SJSA1 (cell line): ENCODE measurements at regions not wholly inside any gene's neighbourhood (a gene's known extent, or its start where the extent isn't known, plus 50 kb on each side); places are given as distances from the start of the nearest gene placed in this dataset.

Experiments
- DNase-seq, 2 experiments: peaks; one replicate each; pipeline ENCODE4 v3.0.0-alpha.2; 2015 to 2020; ENCODE audit warnings: low spot score in 2 of 2, low read depth in 1 of 2
- H3K27ac ChIP-seq: fragments of 250-450 bp; sonication (Bioruptor Pico); 2 replicates; pipeline ENCODE4 v1.5.1; 2020; ENCODE audit warnings: mild to moderate bottlenecking, moderate library complexity
- H3K27me3 ChIP-seq: fragments of 250-450 bp; sonication (Bioruptor Pico); replicated peaks from 2 replicates; pipeline ENCODE4 v1.5.1; 2020; ENCODE audit warnings: mild to moderate bottlenecking, moderate library complexity
- H3K36me3 ChIP-seq: fragments of 250-450 bp; sonication (Bioruptor Pico); 2 replicates; pipeline ENCODE4 v1.5.1; 2020; ENCODE audit warnings: mild to moderate bottlenecking
- H3K4me1 ChIP-seq: fragments of 250-450 bp; sonication (Bioruptor Pico); replicated peaks from 2 replicates; pipeline ENCODE4 v1.6.1; 2021; ENCODE audit warnings: mild to moderate bottlenecking
- H3K4me3 ChIP-seq: fragments of 250-450 bp; sonication (Bioruptor Pico); 2 replicates; pipeline ENCODE4 v1.5.1; 2020; ENCODE audit warnings: mild to moderate bottlenecking
- H3K9me3 ChIP-seq: fragments of 250-450 bp; sonication (Bioruptor Pico); replicated peaks from 2 replicates; pipeline ENCODE4 v1.5.1; 2020; ENCODE audit warnings: mild to moderate bottlenecking

DNA sequence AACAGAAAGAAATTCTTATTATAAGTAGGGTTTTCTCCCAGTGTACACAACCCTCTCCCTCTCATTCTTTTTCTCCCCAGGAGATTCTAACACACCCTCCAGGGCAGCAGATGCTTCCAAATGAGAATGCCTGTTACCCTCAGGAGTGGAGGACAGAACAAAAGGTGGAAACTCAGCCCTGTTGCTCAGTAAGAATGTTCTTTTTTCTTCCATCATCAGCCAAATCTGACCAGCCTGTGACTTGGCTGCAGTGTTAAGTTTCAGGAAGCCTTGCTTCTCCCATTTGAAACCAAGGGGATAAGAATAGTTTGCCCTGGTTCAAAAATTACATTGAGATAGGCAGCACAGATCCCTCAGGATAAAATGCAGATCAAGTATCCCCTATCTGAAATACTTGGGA lies 77.5 kb upstream of the EEPD1 start:
- no peak overlapping the region for H3K27ac ChIP-seq

DNA sequence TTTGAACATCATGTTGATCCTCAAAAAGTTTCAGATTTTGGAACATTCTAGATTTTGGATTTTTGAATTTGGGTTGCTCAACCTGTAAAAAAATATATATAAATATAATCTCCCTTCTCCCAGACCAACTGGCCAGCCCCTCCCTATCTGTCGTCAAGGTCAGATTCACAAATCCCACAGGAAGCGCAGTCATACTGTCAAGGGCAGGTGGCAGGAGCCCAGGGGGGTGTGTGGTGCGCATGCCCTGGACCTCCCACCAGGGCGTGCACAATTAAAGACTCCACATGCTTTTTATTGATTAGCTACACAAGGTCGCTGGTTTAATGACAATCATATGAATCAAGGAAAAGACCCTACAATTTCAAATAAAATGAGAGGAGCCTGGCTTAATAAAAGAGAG lies 77.0 kb upstream of the EEPD1 start:
- Histone ChIP-seq H3K27me3 (no peaks in the 10 kb centered on the region), H3K36me3 (no peaks in the 10 kb centered on the region), H3K27ac (no peak overlapping the region), H3K9me3 (no peaks in the 10 kb centered on the region), H3K4me1 (no peaks in the 10 kb centered on the region), H3K4me3 (no peak overlapping the region)
- no peak for DNase-seq

More for the DNA sequence above, 77.5 kb upstream of the EEPD1 start:
- no peak for DNase-seq
- no peaks in the 10 kb centered on the region for H3K4me1 ChIP-seq
- H3K4me3 ChIP-seq = no peak overlapping the region
- H3K27me3 ChIP-seq = no peaks in the 10 kb centered on the region
- no peaks in the 10 kb centered on the region for H3K9me3 ChIP-seq
- no peaks in the 10 kb centered on the region for H3K36me3 ChIP-seq

DNA sequence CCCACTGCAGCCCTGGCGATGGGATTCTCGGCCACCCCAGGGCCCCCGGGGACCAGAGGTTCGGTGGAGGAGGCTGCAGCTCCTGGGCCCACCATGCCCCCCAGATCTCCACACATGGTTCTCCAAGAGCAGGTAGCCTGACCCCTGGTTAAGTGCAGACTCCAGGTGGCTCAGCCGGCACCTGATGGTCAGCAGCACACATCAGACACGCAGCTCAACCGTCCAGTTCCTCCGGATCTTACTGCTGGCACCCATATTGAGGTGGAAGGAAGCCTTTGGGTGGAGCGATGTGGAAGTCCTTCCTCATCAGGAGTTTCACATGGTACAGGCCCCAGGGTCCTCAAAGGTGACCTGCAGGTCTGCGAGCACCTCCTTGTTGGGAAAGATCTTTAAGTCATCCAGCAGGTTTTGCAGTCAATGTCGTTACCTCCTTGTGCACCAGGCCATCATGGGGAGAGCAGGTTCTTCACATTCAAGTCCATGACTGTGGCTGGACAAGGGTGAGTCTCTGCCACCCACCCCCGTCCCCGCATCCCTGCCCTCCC lies 74.2 kb upstream of the EEPD1 start:
- Histone ChIP-seq H3K4me1 (no peaks in the 10 kb centered on the region), H3K27me3 (no peaks in the 10 kb centered on the region), H3K36me3 (no peaks in the 10 kb centered on the region), H3K4me3 (no peak overlapping the region), H3K27ac (no peak overlapping the region), H3K9me3 (no peaks in the 10 kb centered on the region)
- no peak for DNase-seq

DNA sequence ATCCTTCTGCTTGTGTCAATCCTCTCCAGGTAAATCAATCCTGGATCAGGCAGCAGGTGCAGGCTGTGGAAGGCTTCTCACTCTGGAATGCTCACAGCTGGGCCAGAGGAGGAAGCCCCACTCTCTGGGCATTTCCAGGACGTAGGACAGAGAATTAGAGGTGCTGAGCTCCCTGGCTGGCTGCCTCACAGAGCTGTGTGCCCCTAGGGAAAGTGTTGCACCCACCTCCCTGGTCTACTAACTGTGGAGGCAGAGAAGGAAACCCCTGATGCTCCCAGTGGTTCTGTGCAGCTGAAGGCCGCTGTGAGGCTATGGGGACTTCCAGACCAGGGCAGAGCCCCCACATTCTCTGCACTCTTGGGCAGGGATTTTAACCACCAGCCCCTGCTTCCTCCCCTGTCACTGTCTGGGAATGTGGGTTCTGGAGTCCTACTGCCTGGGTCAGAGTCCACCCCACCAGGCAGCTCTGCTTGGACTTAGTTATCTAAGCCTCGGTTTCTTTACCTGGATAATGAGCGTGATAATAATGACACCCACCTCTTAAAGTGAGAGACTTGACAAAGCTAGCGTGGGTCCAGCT lies 73.5 kb upstream of the EEPD1 start:
- H3K9me3 ChIP-seq = no peaks in the 10 kb centered on the region
- no peak for DNase-seq
- H3K27me3 ChIP-seq = no peaks in the 10 kb centered on the region
- H3K4me3 ChIP-seq = no peak overlapping the region
- H3K27ac ChIP-seq = no peak overlapping the region
- 0 out of 2 replicates have a peak, but pooled peaks cover 1% of the 10 kb centered on the region for H3K4me1 ChIP-seq
- H3K36me3 ChIP-seq = no peaks in the 10 kb centered on the region

DNA sequence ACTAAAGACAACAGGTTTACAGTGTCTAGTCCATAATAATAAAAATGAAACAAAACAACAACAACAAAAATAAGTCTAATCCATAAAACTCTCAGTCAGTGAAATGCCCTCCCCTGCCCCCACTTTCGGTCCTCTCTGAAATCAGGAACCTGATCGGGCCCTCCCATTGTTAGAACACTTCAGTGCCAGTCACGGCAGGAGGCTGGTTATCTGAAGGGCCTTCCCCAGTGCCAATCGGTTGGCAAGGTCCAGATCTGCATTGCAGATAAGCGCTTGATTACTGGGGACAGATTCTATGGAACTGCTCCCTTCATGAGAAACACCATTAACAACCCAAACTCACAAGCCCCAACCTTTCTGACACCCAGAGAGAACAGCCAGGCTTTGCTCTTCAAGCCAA lies 72.2 kb upstream of the EEPD1 start:
- DNase-seq = no peak
- H3K36me3 ChIP-seq = no peaks in the 10 kb centered on the region
- no peak overlapping the region for H3K4me3 ChIP-seq
- H3K4me1 ChIP-seq = 0 out of 2 replicates have a peak, but pooled peaks cover 3% of the 10 kb centered on the region
- no peak overlapping the region for H3K27ac ChIP-seq
- no peaks in the 10 kb centered on the region for H3K27me3 ChIP-seq
- H3K9me3 ChIP-seq = no peaks in the 10 kb centered on the region

DNA sequence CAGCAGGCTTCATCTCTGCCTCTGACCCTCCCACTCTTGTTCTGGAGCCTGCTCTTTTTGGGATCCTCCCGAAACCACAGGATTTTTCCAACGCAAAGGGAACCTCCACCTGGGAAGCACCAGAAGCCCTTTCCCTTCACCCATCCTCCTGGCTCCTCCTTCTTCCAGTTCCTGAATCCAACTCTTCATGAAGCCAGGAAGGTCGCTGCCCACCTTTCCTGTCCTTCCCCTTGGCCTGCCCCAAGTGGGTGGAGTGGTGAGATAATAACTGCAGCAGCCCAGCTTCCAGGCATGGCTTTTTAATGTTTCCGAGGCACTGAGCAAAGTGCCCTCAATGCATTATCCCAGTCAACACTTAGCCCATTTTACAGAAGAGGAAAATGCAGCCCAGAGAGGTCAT lies 70.8 kb upstream of the EEPD1 start:
- Histone ChIP-seq H3K27ac (no peak overlapping the region), H3K4me1 (0 out of 2 replicates have a peak, but pooled peaks cover 3% of the 10 kb centered on the region), H3K36me3 (no peaks in the 10 kb centered on the region), H3K27me3 (no peaks in the 10 kb centered on the region), H3K9me3 (no peaks in the 10 kb centered on the region), H3K4me3 (no peak overlapping the region)
- DNase-seq = no peak

DNA sequence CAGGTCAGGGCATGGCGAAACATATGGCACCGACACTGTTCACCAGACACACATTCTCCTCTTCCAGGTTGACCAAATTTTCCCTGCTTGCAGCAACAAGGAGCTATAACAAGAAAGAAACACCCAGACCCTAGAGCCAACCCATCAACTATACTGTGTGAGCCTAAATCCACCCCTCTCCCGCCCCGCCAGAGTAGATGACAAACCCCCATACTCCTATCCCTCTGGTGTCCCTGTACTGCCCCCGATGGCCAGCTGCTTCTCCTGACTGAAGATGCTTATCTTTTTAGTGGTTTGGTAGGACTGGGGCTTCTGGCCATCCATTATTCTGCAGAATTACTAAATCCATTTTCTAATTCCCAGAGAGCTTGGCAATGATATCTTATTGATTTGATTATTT lies 70.1 kb upstream of the EEPD1 start:
- no peaks in the 10 kb centered on the region for H3K27me3 ChIP-seq
- no peak overlapping the region for H3K27ac ChIP-seq
- H3K36me3 ChIP-seq = no peaks in the 10 kb centered on the region
- DNase-seq = no peak
- H3K4me1 ChIP-seq = 0 out of 2 replicates have a peak, but pooled peaks cover 3% of the 10 kb centered on the region
- H3K9me3 ChIP-seq = peaks cover 2% of the 10 kb centered on the region; the same call in 1 of the 2 replicates
- no peak overlapping the region for H3K4me3 ChIP-seq

DNA sequence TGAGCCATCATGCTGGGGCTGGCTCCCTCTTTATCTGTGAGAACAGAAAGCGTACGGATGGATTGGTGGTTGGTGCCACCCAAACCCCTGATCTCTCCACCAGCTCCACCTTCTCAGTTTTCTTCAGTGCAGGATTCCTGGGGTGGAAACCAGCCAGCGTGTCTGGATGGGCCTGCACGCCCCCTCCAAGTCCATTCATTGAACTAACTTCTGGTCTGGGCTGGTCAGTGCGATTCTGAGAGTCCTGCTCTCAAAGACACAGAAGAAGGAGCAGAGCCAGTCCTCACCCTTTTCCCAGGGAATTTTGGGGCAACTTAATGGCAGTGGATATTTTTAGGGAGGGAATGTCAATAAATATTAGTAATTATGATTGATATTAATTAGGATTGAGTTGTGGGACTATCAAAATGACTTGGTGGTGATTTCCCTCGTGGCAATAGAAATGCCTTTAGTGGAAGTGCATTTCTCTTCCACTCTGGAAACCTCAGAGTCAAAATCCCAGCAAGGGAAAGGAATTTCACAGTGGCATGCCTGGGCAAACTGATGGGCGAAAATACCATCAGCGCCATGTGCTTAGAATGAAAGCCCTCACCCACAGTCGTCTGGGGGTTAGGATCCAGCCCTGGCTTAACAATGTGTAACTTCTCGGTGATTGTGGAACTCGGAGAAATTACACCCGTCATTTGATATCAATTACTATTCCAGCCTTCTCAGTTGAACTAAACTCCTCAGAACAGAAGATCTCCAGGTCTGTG lies 69.3 kb upstream of the EEPD1 start:
- no peak for DNase-seq
- Histone ChIP-seq H3K27me3 (no peaks in the 10 kb centered on the region), H3K36me3 (no peaks in the 10 kb centered on the region), H3K9me3 (peaks cover 2% of the 10 kb centered on the region; the same call in 1 of the 2 replicates), H3K4me3 (no peak overlapping the region), H3K4me1 (0 out of 2 replicates have a peak, but pooled peaks cover 3% of the 10 kb centered on the region), H3K27ac (no peak overlapping the region)

DNA sequence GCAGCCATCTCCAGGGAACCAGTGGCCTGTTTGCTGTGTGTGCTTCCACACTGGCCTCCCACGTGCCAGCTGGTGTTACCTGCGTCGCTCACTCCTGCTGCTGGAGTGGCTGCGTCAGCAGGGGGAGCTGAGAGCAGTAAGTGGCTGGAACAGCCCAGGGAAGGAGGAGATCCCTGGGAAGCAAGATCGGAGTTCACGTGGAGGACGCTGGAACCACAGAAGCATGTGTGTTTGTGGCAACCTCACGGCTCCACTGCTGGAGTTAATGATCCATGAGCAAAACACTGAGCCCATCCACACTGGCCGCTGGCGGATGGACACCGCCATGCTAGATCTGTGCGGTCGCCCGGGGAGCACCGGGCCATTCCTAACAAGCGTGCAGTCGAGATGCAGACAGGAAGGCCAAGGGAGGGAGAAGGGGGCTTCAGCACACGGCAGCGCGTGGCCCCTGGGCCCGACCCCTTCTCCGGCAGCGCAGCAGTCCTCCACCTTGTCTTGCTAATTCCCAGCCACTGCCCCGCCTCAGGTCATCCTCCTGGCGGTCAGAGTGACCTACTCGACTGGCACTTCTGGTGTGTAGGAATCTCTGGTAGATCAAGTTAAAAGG lies 68.5 kb upstream of the EEPD1 start:
- Histone ChIP-seq H3K9me3 (peaks cover 2% of the 10 kb centered on the region; the same call in 1 of the 2 replicates), H3K4me3 (no peak overlapping the region), H3K4me1 (0 out of 2 replicates have a peak, but pooled peaks cover 3% of the 10 kb centered on the region), H3K27ac (no peak overlapping the region), H3K36me3 (no peaks in the 10 kb centered on the region), H3K27me3 (no peaks in the 10 kb centered on the region)
- DNase-seq = peak; percentile 29 to 56

DNA sequence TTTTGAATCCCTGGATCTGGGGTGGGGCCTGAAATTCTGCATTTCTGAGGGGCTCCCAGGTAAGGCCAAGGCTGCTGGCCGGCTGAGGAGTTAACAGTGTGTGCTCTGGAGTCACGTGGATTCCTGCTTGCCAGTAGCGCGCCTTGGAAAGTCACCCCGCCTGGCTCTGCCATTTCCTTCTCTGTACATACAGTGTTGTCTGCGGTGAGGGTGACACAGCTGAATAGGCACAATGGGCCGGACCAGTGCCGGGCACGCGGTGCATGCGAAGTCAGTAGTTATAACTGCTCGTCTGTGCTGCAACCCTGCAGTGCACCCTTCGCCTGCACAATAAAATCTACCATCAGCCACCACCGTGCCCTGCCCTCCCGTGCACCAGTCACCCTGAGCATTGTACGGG lies 68.0 kb upstream of the EEPD1 start:
- 0 out of 2 replicates have a peak, but pooled peaks cover 3% of the 10 kb centered on the region for H3K4me1 ChIP-seq
- H3K27ac ChIP-seq = no peak overlapping the region
- peaks cover 2% of the 10 kb centered on the region; the same call in 1 of the 2 replicates for H3K9me3 ChIP-seq
- H3K4me3 ChIP-seq = no peak overlapping the region
- no peaks in the 10 kb centered on the region for H3K36me3 ChIP-seq
- H3K27me3 ChIP-seq = no peaks in the 10 kb centered on the region
- DNase-seq = no peak

DNA sequence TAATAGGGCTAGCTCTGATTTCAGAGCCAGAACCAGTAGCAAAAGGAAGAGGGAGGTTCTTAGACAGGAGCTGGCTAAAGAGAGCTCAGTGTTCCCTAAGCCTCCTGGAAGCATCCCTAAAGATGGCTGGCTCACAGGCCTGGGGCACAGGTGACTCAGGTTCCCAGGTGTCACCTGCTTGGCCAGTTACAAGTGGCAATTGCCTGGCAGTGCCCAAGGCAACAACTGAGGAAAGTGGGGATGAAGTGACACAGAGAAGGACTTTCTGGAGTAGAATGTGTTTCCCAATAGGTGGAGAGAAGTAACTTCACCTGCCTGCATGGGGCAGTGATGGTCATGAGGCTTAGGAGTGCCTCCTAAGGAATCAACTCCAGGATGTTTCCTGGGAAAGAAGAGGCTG lies 66.5 kb upstream of the EEPD1 start:
- Histone ChIP-seq H3K9me3 (peaks cover 2% of the 10 kb centered on the region; the same call in 1 of the 2 replicates), H3K4me1 (peaks cover 7% of the 10 kb centered on the region; the same call in 1 of the 2 replicates), H3K27ac (no peak overlapping the region), H3K36me3 (no peaks in the 10 kb centered on the region), H3K27me3 (no peaks in the 10 kb centered on the region), H3K4me3 (no peak overlapping the region)
- DNase-seq = no peak

DNA sequence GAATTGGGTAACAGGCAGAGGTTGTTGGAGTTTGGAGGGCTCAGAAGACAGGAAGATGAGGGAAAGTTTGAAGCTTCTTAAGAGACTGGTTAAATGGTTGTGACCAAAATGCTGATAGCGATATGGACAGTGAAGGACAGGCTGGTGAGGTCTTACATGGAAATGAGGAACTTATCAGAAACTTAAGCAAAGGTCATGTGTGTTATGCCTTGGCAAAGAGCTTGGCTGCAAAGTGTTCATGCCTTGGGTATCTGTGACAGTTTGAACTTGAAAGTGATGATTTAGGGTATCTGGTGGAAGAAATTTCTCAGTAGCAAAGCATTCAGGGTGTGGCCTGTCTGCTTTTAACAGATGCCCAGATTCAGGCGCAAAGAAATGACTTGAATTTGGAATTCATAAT lies 64.5 kb upstream of the EEPD1 start:
- no peak for DNase-seq
- Histone ChIP-seq H3K9me3 (peaks cover 2% of the 10 kb centered on the region; the same call in 1 of the 2 replicates), H3K27me3 (no peaks in the 10 kb centered on the region), H3K27ac (no peak overlapping the region), H3K36me3 (no peaks in the 10 kb centered on the region), H3K4me1 (peaks cover 7% of the 10 kb centered on the region; the same call in 1 of the 2 replicates), H3K4me3 (no peak overlapping the region)

DNA sequence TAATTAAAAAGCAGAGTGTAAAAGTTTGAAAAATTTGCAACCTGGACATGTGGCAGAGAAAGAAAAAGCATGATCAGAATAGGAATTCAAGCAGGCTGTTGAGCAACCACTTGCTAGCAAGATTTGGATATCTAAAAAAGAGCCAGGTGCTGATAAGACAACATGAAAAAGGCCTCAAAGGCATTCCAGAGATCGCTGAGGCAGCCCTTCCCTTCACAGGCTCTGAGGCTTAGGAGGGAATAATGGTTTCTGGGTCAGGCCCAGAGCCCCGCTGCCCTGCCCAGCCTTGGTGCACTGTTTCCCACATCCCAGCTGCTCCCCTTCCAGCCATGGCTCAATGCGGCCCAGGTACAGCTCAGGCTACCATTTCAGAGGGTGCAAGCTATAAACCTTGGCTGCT lies 64.1 kb upstream of the EEPD1 start:
- H3K27ac ChIP-seq = no peak overlapping the region
- H3K36me3 ChIP-seq = no peaks in the 10 kb centered on the region
- peaks cover 7% of the 10 kb centered on the region; the same call in 1 of the 2 replicates for H3K4me1 ChIP-seq
- no peaks in the 10 kb centered on the region for H3K27me3 ChIP-seq
- H3K4me3 ChIP-seq = no peak overlapping the region
- peaks cover 2% of the 10 kb centered on the region; the same call in 1 of the 2 replicates for H3K9me3 ChIP-seq
- DNase-seq = no peak
